SJCRH30 (cell line): ENCODE measurements at regions not wholly inside any gene's neighbourhood (a gene's known extent, or its start where the extent isn't known, plus 50 kb on each side); places are given as distances from the start of the nearest gene placed in this dataset.

Experiments used
- DNase-seq, 2 experiments: peaks; one replicate each; pipeline ENCODE4 v3.0.0-alpha.2; 2015 to 2020
- H3K27ac ChIP-seq: fragments of 250-450 bp; sonication (Bioruptor Pico); 2 replicates; pipeline ENCODE4 v1.5.1; 2020; ENCODE audit warnings: mild to moderate bottlenecking, moderate library complexity
- H3K27me3 ChIP-seq: fragments of 250-450 bp; sonication (Bioruptor Pico); 2 replicates; pipeline ENCODE4 v1.5.1; 2020; ENCODE audit warnings: mild to moderate bottlenecking, moderate library complexity
- H3K36me3 ChIP-seq: fragments of 250-450 bp; sonication (Bioruptor Pico); 2 replicates; pipeline ENCODE4 v1.5.1; 2020; ENCODE audit warnings: mild to moderate bottlenecking, moderate library complexity
- H3K4me1 ChIP-seq: fragments of 250-450 bp; sonication (Bioruptor Pico); 2 replicates; pipeline ENCODE4 v1.5.1; 2020; ENCODE audit warnings: mild to moderate bottlenecking, moderate library complexity
- H3K4me3 ChIP-seq: fragments of 250-450 bp; sonication (Bioruptor Pico); 2 replicates; pipeline ENCODE4 v1.5.1; 2020; ENCODE audit warnings: mild to moderate bottlenecking, moderate library complexity
- H3K9me3 ChIP-seq: fragments of 250-450 bp; sonication (Bioruptor Pico); replicated peaks from 2 replicates; pipeline ENCODE4 v1.5.1; 2020; ENCODE audit warnings: mild to moderate bottlenecking, moderate library complexity

DNA sequence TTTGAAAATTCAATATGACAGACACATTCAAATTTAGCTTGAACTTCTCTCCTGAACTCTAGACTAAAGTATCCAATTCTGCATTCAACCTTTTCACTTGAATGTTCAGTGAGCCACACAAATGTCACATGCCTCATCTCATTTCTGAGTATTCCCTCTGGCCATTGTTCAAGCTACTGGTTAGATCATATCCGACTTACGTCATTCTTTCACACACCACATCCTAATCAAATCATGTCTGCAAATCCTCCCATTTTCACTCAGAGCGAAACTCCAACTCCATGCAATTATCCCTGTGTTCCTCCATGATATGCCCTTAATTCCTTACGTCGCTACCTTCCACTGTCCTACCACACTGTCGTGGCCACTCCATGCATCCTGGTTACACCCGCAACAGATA is 425.1 kb downstream of the CBLN2 start:
- H3K27ac ChIP-seq: no peak overlapping the region
- DNase-seq: no peak
- no peaks in the 10 kb centered on the region for H3K27me3 ChIP-seq
- no peak overlapping the region for H3K4me3 ChIP-seq
- no peaks in the 10 kb centered on the region for H3K36me3 ChIP-seq
- H3K4me1 ChIP-seq: no peaks in the 10 kb centered on the region
- no peaks in the 10 kb centered on the region for H3K9me3 ChIP-seq

DNA sequence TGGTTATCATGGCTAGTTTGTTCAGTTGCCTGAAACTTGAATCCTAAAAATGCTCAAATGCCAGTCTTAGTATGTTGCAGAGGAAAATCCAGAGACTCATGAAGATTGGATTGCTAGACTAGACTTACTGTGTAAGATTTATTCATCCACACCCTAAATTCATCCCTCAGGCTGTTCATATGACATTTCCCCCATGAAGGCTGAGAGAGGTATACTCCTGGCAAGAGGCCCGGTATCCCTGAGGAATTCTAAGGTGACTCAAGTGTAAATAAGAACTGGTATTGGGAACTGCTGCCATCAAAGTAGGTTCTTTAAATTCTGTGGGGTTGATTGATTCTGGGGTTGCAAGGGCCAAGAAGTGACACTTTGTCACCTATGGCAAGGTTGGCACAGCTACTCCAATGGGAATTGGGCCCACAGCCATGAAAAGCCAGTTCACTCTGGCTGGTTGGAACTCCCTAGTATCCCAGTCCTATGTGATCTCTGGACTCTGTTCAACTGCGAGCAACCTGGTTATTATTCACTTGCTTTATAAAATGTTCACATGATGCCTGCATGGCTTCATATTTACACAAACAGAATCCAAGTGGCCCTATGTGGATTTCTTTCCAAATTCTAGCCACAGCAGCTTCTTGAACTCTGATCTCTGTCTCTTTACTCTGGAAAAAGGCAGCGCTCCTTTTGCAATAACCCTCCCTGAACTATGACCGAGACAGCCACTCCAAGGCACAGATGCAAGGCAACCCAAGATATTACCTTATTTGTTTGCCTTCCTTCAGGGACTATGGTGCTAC is 429.1 kb downstream of the CBLN2 start:
- no peaks in the 10 kb centered on the region for H3K36me3 ChIP-seq
- no peaks in the 10 kb centered on the region for H3K9me3 ChIP-seq
- no peaks in the 10 kb centered on the region for H3K27me3 ChIP-seq
- no peak for DNase-seq
- no peaks in the 10 kb centered on the region for H3K4me1 ChIP-seq
- no peak overlapping the region for H3K4me3 ChIP-seq
- H3K27ac ChIP-seq: no peak overlapping the region

DNA sequence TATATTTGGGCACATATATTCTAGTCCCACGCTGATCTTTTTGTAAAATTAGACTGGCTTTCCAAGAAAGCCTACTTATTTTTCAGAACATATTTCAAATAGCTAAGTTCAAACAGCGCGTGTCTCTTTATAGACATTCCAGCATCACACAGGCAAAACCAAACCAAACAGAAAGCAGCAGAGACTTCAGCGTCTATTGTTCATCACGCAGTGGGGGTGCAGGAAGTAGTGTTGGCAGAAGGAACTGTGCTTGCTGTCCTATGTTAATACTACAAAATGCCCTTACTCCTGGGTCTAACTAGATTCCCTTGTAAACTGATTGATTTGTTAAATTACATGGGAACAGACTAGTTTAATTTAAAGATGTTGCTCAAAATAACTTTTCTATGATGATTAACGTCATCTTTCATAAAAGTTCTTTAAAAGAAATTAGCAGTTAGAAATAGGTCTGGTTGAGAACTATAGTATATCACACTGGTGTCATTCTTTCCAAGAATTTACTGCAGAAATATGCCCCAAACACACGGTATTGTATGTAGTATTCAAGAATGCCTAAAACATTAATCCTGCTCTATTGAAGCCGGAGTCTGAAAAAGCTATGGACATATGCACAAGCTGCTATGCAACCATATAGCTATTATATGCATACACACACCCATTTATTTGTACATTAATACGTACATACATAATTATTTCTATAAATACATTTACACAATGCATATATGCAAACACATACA is 436.3 kb downstream of the CBLN2 start:
- H3K4me1 ChIP-seq: no peaks in the 10 kb centered on the region
- no peak overlapping the region for H3K4me3 ChIP-seq
- H3K9me3 ChIP-seq: no peaks in the 10 kb centered on the region
- no peak overlapping the region for H3K27ac ChIP-seq
- H3K36me3 ChIP-seq: no peaks in the 10 kb centered on the region
- no peaks in the 10 kb centered on the region for H3K27me3 ChIP-seq
- no peak for DNase-seq

DNA sequence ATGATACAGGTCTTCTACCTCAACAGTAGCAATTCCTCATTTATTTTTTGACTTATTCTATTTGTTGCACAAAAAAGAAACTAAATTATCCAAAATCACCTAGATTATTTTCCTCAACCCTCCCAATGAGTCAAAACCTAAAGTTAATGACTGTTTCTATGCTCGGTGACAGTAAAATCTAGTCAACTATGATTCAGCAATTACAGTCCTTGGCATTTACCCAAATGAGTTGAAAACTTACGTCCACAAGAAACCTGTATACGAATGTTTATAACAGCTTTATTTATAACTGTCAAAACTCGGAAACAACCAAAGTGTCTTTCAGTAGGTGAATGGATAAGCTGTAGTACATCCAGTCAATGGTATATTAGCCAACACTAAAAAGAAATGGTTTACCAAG is 439.3 kb downstream of the CBLN2 start:
- Histone ChIP-seq H3K4me3 (no peak overlapping the region), H3K27me3 (no peaks in the 10 kb centered on the region), H3K36me3 (no peaks in the 10 kb centered on the region), H3K4me1 (no peaks in the 10 kb centered on the region), H3K27ac (no peak overlapping the region), H3K9me3 (no peaks in the 10 kb centered on the region)
- DNase-seq: no peak

DNA sequence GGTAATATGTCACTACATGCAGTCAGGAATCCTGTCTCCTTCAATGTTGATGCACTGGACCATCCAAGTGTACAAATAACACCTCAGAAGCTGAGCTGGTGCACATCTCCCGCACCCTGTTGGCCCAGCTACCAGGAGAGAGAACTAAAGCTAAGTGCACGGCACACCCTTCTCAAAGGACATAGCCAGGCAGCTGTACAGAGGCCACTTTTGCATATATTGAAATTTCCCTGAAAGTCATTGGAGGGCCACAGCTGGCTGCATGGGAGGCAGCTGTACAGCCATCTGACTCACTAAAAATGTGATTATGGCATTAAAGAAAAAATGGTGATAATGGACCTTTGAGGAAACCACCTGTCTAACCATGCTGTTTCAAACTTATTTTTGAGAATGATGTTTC is 441.7 kb downstream of the CBLN2 start:
- peak; percentile 1 to 17 for DNase-seq
- Histone ChIP-seq H3K36me3 (no peaks in the 10 kb centered on the region), H3K4me3 (no peak overlapping the region), H3K9me3 (no peaks in the 10 kb centered on the region), H3K27ac (no peak overlapping the region), H3K27me3 (no peaks in the 10 kb centered on the region), H3K4me1 (no peaks in the 10 kb centered on the region)

DNA sequence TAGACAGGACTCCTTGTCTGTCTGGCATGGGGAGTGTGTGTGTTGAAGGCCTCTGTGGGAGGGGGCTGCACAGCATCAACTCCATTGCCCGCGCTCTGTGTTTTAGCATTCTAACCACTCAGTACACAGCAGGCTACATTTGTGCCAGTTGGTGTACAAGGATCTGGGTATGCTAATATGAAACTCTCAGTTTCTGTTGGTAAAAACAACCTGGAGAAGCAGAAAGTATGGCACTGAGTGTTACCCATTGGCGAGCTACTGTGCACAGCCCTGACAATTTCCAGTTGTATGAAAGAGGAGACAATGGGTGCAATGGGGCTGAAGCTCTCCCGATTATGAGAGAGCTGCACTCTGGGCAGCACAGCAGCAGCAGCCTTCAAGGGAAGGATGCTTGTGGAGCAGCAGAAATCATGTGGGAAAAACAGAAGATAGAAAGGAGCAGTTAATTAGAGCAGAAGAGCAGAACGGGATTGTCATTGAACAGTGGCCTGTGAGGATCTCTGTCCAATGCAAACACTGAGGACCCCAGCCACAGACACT is 443.6 kb downstream of the CBLN2 start:
- no peaks in the 10 kb centered on the region for H3K4me1 ChIP-seq
- H3K36me3 ChIP-seq: no peaks in the 10 kb centered on the region
- H3K27ac ChIP-seq: no peak overlapping the region
- no peaks in the 10 kb centered on the region for H3K9me3 ChIP-seq
- H3K27me3 ChIP-seq: no peaks in the 10 kb centered on the region
- no peak overlapping the region for H3K4me3 ChIP-seq
- no peak for DNase-seq

DNA sequence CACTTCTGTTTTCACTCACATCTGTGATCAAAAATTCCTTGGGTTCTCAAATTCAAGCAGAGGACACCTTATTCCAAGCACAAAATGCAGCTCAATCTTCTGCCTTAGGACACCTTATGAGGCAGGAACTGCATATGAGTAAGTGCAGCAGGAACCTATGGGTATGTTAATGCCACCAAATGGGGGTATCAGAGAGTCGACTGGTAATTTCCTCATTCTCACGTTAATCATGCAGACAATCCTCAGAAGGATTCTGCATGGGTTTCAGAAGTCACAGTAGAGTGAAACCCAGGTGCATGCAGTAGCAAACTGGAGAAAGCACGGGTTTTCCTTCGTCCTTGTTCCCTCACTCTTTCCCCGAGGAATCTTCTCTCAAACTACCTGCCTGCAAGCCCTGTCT is 452.8 kb downstream of the CBLN2 start:
- no peak for DNase-seq
- Histone ChIP-seq H3K4me3 (no peak overlapping the region), H3K27ac (no peak overlapping the region), H3K9me3 (no peaks in the 10 kb centered on the region), H3K27me3 (no peaks in the 10 kb centered on the region), H3K4me1 (no peaks in the 10 kb centered on the region), H3K36me3 (no peaks in the 10 kb centered on the region)

DNA sequence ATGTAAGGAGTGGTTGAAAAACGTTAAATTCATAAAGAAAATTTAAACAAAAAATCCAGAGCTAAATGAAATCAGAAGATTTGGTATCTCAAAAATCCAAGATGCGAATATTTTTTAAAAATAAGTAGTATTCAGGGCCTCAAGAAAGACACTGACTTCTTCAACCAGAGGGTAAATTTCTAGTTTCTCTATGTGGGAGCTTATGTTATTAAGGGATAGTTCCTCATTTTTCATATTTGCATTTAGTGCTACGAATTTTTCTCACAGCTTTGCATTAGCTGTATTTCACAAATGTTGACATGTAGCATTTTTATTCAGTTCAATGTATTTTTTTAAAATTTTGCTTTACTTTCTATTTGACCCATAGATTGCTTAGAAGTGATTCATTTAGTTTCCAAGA is 454.7 kb downstream of the CBLN2 start:
- H3K9me3 ChIP-seq: no peaks in the 10 kb centered on the region
- H3K27me3 ChIP-seq: no peaks in the 10 kb centered on the region
- H3K27ac ChIP-seq: no peak overlapping the region
- DNase-seq: no peak
- H3K4me3 ChIP-seq: no peak overlapping the region
- no peaks in the 10 kb centered on the region for H3K4me1 ChIP-seq
- H3K36me3 ChIP-seq: no peaks in the 10 kb centered on the region

DNA sequence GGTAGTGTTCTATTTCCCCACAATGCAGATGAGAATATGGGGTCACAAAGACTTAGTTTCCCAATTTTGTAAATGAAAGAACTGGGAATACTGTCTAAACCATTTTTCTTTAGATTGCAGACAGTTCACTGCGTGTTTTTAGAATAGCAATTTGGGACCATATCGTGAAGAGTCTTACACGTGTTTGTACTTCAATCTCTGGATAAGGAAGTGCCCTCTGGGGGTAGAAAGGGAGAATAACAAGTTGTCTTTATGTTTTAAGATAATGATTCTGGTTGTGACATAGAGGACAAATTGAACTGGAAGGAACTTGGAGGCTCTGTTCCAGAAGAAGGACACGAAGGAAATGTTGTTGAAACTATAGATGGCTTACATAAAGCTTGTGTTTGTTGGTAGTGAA is 457.7 kb downstream of the CBLN2 start:
- DNase-seq: peak in 1 of 2 experiments; percentile 39
- Histone ChIP-seq H3K27me3 (no peaks in the 10 kb centered on the region), H3K36me3 (no peaks in the 10 kb centered on the region), H3K4me1 (no peaks in the 10 kb centered on the region), H3K9me3 (no peaks in the 10 kb centered on the region), H3K27ac (no peak overlapping the region), H3K4me3 (no peak overlapping the region)

DNA sequence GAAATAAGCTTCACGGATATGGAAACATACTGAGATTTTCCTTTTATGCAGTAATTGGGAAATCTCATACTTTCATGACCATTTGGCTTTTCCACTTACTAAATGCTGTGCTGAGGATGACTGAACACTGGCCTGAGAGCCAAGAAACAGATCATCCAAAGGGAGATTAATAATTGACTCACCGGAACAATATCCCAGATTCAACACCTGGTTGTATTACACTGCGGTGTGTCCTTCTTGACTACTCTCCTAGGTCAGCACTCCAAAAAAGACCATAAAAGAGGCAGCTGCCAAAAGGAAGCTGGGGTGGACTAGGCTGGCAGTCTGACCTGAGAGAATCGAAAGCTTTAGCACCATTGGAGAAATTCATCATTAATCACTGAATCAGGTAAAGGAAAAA is 469.1 kb downstream of the CBLN2 start:
- Histone ChIP-seq H3K4me1 (no peaks in the 10 kb centered on the region), H3K27ac (no peak overlapping the region), H3K9me3 (no peaks in the 10 kb centered on the region), H3K36me3 (no peaks in the 10 kb centered on the region), H3K27me3 (no peaks in the 10 kb centered on the region), H3K4me3 (no peak overlapping the region)
- DNase-seq: no peak

DNA sequence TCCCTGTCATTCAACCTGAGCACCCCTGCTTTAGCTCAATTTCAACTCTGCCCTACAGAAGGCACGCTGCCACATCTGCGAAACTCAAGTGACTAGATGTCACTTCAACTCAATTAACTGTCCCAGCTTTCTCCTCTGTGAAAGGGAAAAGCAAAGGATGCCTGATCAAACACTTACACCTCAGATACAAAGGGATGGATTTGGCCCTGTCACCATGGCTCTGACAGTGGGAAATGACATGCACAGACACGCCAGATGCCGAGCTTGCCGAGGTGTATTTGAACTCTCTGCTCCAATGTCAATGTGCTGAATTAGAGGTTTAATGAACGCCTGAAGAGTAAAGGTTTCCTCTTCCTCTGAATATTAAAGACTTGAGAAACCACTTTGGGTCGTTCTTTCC is 481.1 kb downstream of the CBLN2 start:
- H3K27ac ChIP-seq: no peak overlapping the region
- H3K4me1 ChIP-seq: no peaks in the 10 kb centered on the region
- H3K9me3 ChIP-seq: no peaks in the 10 kb centered on the region
- H3K27me3 ChIP-seq: no peaks in the 10 kb centered on the region
- no peak for DNase-seq
- no peaks in the 10 kb centered on the region for H3K36me3 ChIP-seq
- no peak overlapping the region for H3K4me3 ChIP-seq

DNA sequence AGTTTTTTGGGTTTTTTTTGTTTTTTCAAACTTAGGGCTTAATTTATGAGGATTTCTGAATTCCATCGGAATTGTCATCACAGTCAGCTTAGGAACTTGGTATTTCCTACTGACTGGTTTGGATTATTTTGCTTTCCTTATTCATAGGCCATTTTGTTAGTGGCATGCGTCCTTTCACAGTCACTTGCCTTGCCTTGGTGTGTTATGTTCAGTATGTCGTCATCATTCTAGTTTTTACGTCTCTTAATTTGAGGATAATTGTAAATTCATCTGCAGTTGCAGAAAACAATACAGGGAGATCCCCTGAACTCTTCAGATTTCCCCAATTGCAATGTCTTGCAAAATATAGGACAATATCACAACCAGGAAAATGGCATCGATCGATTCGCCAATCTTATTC is 485.3 kb downstream of the CBLN2 start:
- Histone ChIP-seq H3K27me3 (no peaks in the 10 kb centered on the region), H3K4me1 (no peaks in the 10 kb centered on the region), H3K4me3 (no peak overlapping the region), H3K9me3 (no peaks in the 10 kb centered on the region), H3K36me3 (no peaks in the 10 kb centered on the region), H3K27ac (no peak overlapping the region)
- DNase-seq: no peak

DNA sequence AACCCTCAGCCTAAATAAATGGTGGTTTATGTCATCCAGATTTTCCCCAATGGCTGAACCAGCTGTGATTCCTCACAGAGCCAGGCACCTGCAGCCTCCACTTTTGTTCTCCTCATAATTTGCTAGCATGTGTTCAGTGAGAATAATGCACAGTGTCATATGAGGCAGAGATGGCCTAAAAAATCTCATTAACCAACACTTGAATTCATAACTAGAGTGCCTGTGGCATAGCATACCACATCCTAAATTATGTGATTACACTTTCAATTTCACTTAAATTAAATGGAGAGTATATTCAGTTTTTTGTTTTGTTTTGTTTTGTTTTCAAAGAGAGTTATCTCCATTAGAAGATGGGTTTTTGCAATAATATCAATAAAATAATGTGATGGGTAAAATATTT is 488.0 kb downstream of the CBLN2 start:
- Histone ChIP-seq H3K4me3 (no peak overlapping the region), H3K36me3 (no peaks in the 10 kb centered on the region), H3K27me3 (no peaks in the 10 kb centered on the region), H3K27ac (no peak overlapping the region), H3K9me3 (no peaks in the 10 kb centered on the region), H3K4me1 (no peaks in the 10 kb centered on the region)
- no peak for DNase-seq

DNA sequence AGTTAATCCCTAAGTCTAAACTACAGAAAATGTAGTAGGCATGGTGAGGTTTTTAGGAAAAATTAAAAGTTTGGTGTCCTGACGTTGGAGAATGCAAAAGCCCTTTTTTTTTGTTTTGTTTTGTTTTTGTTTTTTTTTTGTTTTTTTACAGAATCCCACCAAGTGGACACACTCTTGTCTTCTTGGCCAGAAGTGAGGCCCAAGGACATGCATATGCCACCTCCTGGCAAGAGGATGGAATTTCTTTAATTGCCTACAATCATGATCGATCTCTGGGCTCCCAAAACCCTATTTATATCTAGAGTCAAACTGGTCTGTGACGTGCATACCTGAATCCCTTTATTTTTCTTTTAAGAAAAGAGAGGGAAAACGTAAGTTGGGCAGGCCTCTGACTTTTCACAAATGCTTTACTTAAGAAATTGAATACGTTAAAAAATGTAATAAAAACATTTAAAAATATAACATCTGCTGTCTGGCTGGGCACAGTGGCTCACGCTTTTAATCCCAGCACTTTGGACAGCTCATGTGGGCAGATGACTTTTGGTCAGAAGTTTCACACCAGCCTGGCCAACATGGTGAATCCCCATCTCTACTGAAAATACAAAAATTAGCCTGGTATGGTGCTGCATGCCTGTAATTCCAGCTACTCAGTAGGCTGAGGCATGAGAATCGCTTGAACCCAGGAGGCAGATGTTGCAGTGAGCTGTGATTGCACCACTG is 502.7 kb downstream of the CBLN2 start:
- Histone ChIP-seq H3K27me3 (no peaks in the 10 kb centered on the region), H3K27ac (no peak overlapping the region), H3K4me1 (no peaks in the 10 kb centered on the region), H3K36me3 (no peaks in the 10 kb centered on the region), H3K9me3 (no peaks in the 10 kb centered on the region), H3K4me3 (no peak overlapping the region)
- DNase-seq: no peak

DNA sequence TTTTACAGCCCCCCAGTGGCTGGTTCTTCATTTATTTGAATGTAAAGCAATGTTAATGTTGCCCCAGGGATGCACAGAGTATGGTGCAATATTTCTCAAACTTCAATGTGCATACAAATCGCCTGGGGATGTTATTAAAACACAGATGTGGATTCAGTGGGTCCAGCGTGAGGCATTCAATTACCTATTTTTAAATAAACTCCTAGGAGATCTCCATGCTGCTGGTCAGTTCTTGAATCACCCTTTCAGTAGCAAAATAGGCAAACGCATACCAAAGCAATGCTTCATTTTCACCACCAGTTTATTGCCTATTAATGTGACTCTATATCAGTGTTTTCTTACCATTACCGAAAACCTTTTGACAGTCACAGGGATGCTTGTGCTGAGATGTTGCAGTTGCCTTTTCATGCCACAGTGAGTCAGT is 530.7 kb downstream of the CBLN2 start:
- H3K9me3 ChIP-seq: no peaks in the 10 kb centered on the region
- H3K36me3 ChIP-seq: no peaks in the 10 kb centered on the region
- H3K4me1 ChIP-seq: no peaks in the 10 kb centered on the region
- H3K4me3 ChIP-seq: no peak overlapping the region
- DNase-seq: peak in 1 of 2 experiments; percentile 0
- H3K27ac ChIP-seq: no peak overlapping the region
- no peaks in the 10 kb centered on the region for H3K27me3 ChIP-seq
